GM18873 (cell line): ENCODE measurements at regions not wholly inside any gene's neighbourhood (a gene's known extent, or its start where the extent isn't known, plus 50 kb on each side); places are given as distances from the start of the nearest gene placed in this dataset.
"Not testable (repeated sequence)": the region's sequence is repeated elsewhere in the genome, so short reads cannot be mapped to it uniquely, and the experiment has no call there.

ENCODE experiments used
- ATAC-seq: cut with Tn5 transposase; IDR thresholded peaks from one replicate; pipeline ENCODE4 v1.9.1; 2021; ENCODE audit warnings: mild to moderate bottlenecking, moderate library complexity, moderate number of reproducible peaks; ENCODE audit not compliant: unreplicated experiment, low FRiP score

DNA sequence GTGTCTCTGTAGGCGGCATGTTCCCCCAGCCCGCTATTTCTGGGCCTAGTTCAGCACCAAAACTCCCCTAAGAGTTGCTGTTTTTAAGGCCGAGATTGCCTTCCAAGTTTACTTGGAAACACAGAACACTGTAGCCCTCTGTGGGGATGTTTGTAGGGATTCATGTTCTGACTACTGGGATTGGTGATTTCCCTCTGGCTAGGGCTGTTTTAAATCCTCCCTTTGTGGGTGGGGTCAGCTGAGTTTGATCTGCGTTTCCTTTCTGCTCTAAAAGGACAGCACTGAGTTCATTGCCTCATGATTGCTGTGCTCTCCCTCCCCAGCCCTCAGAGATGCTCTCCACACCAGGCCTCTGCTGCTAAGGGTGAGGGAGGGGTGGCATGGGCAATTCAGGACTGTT lies 640.6 kb upstream of the DPPA4 start:
- no peak for ATAC-seq

DNA sequence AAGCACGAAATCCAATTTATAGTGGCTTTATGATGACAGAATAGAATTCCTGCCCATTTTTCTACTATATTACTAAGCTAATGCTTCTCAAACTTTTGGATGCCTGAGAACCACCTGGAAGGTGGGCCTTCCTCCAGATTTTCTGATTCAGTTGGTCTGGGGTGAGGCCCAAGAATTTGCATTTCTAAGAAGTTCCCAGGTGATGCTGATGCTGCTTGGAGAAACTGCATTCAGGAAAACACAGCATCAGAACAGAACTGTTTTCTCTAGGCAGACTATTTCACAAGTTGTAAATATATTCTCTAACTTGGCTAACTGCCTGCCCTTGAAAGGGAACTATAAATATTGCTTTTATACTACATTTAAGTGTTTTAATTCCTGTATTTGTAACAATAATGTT lies 644.9 kb upstream of the DPPA4 start:
- no peak for ATAC-seq

DNA sequence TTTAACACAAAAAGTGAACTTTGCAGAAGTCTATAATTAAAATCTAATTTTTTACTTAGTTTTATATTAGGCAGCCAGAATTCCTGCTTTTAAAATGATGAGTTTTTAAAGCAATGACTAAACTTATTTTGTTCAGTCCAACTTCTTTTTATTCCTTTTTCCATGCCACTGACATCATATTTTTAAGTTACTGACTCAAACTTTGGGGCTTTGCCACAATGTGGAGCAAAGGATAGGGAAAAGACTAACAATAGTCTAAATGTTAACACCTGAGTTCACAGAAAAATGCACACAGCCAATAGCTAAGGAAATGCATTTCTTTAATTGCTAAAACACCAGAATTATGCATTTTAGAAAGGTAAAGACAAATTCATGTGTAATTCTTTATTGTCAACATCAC lies 647.6 kb upstream of the DPPA4 start:
- no peak for ATAC-seq

DNA sequence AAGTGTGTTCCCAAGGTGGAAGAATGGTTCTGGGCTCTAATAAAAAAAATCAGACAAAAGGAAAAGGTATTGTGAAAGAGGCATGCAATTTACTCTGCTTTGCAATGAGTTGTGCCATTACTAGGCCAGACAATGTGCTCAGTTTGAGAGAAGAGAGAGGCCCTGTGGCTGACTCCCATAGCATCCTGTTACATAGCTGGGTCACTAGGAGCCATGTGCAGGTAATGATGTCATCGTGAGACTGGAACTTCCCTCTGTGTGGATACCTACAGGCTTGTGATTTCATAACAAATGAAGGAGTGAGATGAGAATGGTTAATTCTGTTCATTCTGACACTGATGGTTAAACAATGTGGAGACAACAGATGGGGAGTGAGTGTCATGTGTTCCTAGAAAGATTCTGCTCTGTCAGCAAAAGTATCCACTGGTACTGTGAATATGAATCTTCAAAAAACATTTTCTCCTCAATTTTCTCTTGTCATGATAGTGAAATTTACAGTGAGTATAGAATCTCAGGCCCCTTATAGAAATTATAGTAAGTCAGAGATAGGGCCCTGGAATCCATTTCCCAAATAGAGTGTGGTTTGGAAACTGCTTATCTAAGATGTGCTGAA lies 648.7 kb upstream of the DPPA4 start:
- no peak for ATAC-seq

DNA sequence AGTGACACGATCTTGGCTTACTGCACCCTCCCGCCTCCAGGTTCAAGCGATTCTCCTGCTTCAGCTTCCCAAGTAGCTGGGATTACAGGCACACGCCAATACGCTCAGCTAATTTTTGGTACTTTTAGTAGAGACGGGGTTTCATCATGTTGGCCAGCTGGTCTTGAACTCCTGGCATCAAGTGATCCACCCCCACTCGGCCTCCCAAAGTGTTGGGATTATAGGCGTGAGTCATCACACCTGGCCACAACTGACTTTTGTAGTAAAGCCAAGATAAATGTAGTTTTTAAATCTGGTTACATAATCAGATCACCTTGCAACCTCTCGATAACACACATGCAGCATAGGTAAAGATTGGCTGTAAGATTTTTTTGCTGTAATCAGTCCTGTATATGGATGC lies 657.5 kb upstream of the DPPA4 start:
- no peak for ATAC-seq

DNA sequence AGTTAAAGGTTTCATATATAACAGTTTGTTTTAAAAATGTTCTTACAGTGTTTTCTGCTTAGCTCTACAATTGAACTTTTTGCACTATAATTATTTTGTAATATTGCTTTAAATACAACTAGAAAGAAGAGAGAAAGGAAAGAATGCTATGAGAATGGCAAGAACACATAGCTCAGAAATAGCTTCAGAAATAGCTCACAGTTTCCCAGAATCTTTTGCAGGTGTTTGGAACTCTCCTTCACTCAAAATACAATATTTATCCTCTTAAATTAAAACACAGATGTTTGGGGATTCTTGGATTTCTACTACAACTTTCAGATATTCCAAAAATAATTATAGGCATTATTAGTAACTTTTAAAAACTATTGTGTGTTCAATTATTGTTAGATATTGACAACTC lies 658.0 kb upstream of the DPPA4 start:
- no peak for ATAC-seq

DNA sequence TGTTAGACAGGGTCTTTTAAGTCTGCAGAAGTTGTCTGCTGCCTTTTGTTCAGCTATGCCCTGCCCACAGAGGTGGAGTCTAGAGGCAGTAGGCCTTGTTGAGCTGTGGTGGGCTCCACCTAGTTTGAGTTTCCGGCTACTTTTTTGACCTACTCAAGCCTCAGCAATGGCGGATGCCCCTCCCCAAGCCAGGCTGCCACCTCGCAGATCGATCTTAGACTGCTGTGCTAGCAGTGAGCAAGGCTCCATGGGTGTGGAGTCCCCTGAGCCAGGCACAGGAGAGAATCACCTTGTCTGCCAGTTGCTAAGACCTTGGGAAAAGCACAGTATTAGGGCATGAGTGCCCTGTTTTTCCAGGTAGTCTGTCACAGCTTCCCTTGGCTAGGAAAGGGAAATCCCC lies 664.6 kb upstream of the DPPA4 start:
- not testable (repeated sequence) for ATAC-seq

DNA sequence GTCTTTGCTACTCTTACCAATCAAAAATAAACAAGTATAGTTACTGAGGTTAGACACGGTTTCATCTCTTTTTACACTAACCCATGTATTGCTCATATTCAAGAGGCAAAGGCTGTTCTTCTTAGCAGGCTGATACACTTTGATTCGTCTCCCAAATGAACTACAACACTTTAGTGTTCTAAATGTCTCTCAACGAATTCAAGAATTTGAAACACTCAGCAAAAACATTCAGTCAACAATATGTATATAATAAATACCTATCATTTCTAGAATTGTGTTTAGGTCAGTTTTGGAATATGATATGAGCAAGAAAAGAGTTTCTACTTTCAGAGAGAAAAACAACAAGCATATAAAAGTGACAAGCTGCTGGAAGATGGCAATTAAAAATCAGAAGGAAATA lies 669.6 kb upstream of the DPPA4 start:
- ATAC-seq: no peak

DNA sequence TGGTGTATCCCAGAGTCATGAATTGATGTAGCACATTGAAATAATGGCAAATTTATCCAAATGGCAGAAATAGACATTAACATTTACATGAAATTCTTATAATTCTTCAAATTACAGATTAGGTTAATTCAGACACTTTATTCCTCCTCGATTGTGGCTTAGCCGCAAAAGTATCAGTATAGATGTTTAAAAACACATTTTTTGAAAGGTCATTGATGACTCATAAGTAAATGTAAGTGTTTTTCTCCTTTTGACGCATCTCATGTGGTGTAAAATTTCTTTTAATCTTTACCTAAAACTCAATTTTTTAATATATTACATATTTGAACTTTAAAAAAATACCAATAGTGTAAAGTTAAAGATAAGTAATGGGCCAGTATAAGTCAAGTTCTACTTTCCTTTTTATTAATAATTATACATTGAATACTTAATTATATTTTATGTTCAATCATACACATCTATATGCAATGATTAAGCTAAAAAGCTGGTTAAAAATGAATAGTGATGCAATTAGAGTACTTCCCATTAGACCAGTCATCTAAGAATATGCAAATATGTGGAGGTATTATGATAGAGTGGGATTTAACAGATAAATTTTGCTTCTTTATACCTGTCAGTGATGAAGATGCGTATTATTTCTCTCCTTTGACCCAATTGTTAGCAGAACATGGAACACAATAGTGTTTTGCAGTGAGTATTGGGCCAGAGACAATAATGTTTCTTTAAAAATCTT lies 678.1 kb upstream of the DPPA4 start:
- ATAC-seq: no peak

DNA sequence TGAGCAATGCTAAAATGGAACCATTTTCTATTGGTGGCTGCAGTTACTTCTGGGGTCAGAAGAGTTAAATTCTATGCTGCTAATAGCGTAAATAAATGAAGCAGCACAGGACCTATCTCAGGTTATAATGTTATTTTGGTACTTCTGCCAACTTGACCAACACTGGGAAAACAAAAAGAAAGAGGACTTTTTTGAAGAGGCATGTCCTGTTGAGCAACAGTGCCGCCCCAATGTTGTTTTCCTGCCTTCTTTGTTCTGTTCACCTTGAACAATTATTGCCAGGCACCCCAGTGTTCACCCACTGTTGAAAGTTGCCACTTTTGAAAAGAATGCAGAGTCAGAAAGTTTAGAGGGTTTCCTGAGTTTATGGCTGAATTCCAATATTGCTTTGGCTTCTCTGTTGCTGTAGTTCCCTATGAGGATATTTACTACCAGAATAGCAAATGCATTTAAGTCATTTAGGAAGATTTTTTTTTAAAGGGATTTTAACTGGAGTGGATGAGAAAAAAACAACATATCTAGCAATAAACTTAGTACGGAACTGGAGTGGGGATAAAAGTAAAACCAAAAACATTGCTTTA lies 679.0 kb upstream of the DPPA4 start:
- ATAC-seq: no peak

DNA sequence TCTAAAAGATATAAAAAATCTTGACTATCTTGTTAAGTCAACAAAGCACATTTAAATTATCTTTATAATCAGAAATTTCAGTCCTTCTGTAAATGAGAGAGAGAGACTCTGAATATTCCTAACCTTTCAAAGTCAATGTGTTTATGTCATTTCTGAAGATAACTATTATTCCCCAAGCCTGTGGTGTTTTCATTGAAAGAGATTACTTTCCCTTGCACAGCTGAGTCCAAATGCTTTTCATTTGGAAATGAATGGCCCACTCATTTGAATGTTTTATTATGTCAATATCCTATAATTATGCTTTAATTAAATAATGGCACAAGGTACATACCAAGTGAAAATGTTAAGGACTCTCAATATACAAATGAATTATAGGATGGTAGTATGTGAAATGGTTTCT lies 680.0 kb upstream of the DPPA4 start:
- no peak for ATAC-seq

DNA sequence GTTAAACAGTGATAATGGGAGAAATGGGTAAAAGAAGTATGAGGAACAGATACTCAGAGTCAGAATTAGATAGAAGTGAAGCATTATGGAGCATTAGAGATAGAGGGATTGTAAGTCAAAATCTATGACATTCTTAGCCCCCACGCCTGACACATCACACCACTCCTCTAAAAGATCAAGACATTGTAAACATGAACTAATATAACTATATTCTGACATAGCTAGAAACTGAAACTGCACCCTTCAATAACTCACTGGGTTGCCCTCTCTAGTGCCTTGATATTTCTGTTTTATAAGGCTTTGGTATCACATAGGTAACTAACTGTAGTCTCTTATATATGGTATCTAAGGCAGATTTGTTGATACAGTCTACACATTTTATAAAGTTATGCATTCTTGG lies 684.3 kb upstream of the DPPA4 start:
- no peak for ATAC-seq

DNA sequence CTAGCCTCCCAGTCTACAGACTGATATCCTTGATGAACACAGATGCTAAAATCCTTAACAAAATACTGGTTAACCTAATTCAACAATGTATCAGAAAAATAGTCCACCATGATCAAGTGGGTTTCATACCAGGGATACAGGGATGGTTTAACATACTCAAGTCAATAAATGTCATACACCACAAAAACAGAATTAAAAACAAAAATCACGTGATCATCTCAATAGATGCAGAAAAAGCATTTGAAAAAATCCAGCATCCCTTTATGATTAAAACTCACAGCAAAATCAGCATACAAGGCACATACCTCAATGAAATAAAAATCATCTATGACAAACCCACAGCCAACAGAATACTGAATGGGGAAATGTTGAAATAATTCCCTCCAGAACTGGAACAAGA lies 685.7 kb upstream of the DPPA4 start:
- not testable (repeated sequence) for ATAC-seq

DNA sequence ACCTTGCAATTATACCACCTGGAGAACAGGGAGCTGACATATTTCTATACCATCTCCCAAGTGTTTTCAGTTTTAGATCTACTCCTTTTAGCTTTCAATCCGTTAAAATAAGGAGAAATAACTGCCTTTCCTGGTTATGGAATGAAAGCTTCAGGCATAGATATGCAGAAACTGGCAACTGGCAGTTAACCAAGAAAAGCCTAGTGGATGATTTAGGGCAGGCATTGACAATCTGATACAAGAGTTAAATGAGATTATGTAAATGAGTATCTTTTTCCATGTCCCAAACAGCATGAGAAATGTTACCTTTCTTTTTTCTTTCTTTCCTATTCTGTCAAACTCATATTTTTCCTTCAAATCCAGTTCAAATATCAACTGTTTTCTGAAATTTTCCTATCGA lies 689.1 kb upstream of the DPPA4 start:
- ATAC-seq: no peak

DNA sequence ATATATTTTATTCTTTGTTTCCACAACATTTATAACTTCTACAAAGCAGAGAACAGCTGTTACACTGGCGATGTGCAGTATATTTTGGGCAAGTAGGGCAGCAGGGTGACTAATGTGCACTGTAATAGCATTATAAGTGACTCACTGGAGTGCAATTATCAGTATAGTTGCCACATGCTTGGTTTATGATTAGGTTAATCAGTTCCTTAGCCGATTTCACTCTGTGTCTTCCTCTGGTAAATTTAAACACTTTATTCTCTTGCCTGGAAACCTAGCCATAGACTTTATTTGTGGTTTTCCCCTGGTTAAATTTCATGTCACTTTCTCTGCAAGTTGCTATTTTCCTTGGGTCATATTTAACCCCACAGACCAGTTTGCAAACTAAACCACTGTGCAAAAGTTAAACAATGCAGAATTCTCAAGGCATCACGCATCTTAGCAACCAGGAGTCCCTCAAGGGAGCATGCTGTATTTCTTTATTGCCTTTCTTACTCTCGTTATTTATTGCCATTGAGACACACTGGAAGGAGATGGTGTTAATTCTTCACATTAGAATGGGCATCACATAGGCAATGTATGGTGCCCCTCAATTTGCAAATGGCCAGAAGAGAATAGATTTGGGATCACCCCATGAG lies 690.2 kb upstream of the DPPA4 start:
- no peak for ATAC-seq

DNA sequence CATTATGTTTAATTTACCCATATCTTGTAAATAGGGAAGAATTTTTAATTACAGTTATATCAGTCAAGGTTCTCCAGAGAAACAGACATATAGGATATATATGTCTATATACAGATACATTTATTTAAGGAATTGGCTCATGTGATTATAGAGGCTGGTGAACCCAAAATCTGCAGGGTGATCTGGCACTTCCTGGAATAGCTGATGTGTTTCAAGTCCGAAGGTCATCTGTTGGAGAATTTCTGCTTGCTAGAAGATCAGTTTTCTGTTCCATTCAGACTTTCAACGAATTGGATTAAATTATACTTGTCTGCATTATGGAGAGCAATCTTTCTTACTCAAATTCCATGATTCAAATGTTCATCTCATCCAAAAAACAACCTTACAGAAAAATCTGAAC lies 694.6 kb upstream of the DPPA4 start:
- ATAC-seq: no peak

DNA sequence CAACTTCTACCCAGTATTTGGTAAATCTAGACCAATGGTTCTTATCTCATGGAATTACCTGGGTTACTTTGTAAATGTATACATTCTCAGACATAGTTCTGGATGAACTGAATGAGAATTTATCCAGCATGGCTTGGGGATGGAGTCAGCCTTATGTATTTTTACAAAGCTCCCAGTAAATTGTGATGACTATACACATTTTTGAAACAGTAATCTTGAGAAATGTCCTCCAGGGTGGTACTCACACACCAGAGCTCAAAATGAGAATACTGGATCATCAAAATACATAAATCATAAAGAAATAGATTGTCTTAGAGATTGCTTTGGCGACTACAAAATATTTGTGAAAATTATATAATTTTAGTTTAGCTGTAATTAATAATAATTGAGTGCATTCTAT lies 722.1 kb upstream of the DPPA4 start:
- no peak for ATAC-seq

DNA sequence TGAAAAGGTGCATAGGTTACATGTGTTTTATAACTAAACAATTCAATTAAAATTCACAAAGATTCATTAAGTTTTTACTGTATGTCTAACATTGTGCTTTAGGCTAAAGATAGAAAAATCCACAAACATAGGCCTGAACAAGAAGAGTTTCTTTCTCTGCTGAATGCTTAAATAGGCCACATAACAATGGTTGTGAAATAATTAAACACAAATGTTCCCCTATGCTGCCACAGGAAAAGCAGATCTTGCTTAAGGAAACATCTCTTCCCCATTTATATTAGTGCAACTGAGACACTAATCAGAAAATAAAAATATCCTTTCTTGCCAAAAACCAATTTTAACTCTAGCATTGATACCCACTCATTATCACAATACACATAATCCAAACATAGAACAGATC lies 725.4 kb upstream of the DPPA4 start:
- ATAC-seq: no peak

DNA sequence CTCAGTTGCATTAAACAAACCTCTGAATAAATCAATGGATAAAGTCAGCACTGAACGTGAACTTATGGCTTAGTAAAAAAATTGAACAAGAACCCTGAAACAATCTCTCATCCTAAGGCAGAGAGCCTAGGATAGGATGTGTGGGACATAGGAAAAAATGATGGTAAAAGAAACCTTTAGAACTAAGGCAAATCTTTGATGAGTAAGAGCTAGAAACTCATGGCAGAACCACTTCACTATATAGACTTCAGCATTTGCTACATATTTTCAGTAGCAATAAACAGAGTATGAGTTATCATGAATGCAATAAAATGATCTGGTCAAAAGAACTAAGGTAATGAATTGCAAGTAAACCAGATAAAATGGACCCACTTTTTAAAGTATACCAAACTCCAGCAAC lies 725.8 kb upstream of the DPPA4 start:
- ATAC-seq: no peak

DNA sequence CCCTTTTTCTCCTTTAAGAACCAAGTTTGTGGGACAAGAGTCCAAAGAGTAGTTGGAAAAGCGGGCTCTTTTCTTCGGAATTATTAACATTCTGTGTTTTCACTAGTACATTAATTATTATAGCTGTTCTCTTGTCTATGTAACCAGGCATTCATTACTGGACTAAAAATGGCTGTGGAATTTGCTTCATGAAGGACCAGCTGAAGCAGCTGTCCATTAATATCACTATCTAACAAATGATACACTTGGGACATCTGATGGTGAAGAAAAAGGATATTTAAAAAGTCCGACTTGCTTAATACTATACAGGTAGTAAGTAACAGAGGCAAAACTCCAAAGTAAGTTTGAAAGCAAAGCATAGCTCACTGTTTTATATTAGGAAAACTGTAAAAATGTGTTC lies 728.9 kb upstream of the DPPA4 start:
- ATAC-seq: no peak

DNA sequence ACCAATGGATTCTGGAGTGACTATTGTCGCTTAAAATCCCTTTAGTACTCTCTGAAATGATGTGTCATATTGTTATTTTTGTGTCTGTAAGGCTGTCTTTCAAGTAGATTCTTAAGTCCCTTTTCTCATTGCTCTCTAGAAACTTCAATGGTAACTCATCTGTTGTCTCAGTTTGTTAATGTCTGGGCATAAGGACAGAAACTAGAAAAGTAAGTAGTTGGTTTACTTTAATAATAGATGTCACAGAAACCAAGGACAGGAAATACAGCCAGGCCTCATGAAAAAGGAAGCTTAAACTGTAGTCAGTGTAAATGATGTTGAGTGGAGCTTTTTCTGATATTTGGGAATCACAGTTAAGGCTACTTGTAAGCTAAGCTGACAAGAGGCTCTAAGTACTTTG lies 730.2 kb upstream of the DPPA4 start:
- no peak for ATAC-seq

DNA sequence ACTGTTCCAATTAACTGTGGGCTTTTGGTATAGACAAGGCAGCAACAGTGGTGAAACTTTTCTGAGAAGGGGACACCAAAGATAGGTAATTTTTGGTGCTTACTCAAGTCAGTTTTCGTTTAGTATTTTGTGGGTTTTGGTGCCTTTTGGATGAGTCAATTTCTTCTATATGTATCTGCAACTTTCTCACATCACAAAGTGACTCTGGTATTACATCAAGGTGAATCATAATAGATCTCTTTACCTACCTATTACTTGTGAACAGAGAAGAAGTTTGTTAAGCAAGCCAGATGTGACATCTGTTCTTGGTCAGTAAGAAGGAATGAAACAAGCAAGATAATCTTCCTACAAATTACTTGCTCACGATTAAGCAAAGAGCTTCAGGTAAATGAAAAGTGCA lies 732.4 kb upstream of the DPPA4 start:
- ATAC-seq: no peak
